ENCODE measurements at regions not wholly inside any gene's neighbourhood (a gene's known extent, or its start where the extent isn't known, plus 50 kb on each side); places are given as distances from the start of the nearest gene placed in this dataset.
A peak's percentile ranks its signal among the peaks of the same experiment; 100 is the strongest.

DNA sequence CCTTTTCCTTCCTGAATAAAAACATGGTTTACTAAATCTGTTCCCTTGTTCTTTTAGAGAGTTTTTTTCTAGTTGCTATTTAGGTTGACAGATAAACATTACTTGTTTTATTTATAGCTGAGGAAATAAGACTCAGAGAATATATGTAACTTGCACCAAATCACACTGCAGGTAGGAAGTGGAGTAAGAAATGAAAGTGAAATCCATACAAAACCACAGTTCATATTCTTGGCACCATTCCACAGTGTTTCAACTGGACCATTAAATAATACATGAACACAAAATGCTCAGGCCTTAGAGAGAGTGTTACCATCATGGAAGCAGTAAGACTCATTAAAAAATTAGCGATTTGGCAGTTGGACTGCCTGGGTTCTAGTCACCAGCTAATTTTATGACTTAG, 326.9 kb upstream of the SLIT2 start:
- no peak for DNase-seq
- no TSS peak for BruUV-seq (replicated peaks)
- intact Hi-C loops (cut with micrococcal nuclease; ENCODE audit: unreplicated experiment): no loop called here

GRCh38 chr4:19915276-19915675, 336.4 kb upstream of the SLIT2 start:
- H3K27me3 ChIP-seq (ENCODE audit: insufficient read depth, low read depth): no peaks in the 10 kb centered on the region
- H4K20me1 ChIP-seq (ENCODE audit: insufficient read depth): no peaks in the 10 kb centered on the region
- no peaks in the 10 kb centered on the region for H3K79me2 ChIP-seq (ENCODE audit: low read depth)
- intact Hi-C loops (cut with micrococcal nuclease; ENCODE audit: unreplicated experiment): no loop called here
- TF ChIP-seq CTCF (conservative IDR thresholded peaks at IDR 0.05) (no peak), EZH2 (IDR thresholded peaks at IDR 0.05; ENCODE audit: low read depth) (no peak)
- H3K9me3 ChIP-seq (ENCODE audit: insufficient read depth, low read depth): no peaks in the 10 kb centered on the region
- no peak for DNase-seq
- H2AFZ ChIP-seq: no peak overlapping the region
- H3K4me1 ChIP-seq (replicated peaks; ENCODE audit: insufficient read depth): no peaks in the 10 kb centered on the region
- CTCF ChIA-PET: no interaction called here
- no peaks in the 10 kb centered on the region for H3K36me3 ChIP-seq (ENCODE audit: low read depth)
- POLR2A ChIA-PET (ENCODE audit: unreplicated experiment): no interaction called here
- no TSS peak for BruUV-seq (replicated peaks)
- H3K4me3 ChIP-seq: no peak overlapping the region
- H3K27ac ChIP-seq: no peak overlapping the region
- no peak overlapping the region for H3K4me2 ChIP-seq
- no peaks in the 10 kb centered on the region for H3K9me2 ChIP-seq (ENCODE audit: insufficient read depth)
- no peaks in the 10 kb centered on the region for H3F3A ChIP-seq (ENCODE audit: insufficient read depth, low read depth)

More for the DNA sequence above, 326.9 kb upstream of the SLIT2 start:
- Histone ChIP-seq H3F3A (ENCODE audit: insufficient read depth, low read depth) (no peaks in the 10 kb centered on the region), H4K20me1 (ENCODE audit: insufficient read depth) (no peaks in the 10 kb centered on the region), H3K9me3 (ENCODE audit: insufficient read depth, low read depth) (no peaks in the 10 kb centered on the region), H3K27ac (no peak overlapping the region), H3K9me2 (ENCODE audit: insufficient read depth) (no peaks in the 10 kb centered on the region), H3K4me1 (replicated peaks; ENCODE audit: insufficient read depth) (no peaks in the 10 kb centered on the region), H3K36me3 (ENCODE audit: low read depth) (no peaks in the 10 kb centered on the region), H3K27me3 (ENCODE audit: insufficient read depth, low read depth) (no peaks in the 10 kb centered on the region), H3K79me2 (ENCODE audit: low read depth) (no peaks in the 10 kb centered on the region), H2AFZ (no peak overlapping the region), H3K4me3 (no peak overlapping the region), H3K4me2 (no peak overlapping the region)
- CTCF ChIA-PET: no interaction called here
- POLR2A ChIA-PET (ENCODE audit: unreplicated experiment): interaction anchor here (0.6 kb wide), 1 partner anchor 873 kb away, joined by 3 read pairs; no protein-coding TSS in a partner anchor
- no peak for TF ChIP-seq EZH2 (IDR thresholded peaks at IDR 0.05; ENCODE audit: low read depth)
- no peak for TF ChIP-seq CTCF (conservative IDR thresholded peaks at IDR 0.05)

DNA sequence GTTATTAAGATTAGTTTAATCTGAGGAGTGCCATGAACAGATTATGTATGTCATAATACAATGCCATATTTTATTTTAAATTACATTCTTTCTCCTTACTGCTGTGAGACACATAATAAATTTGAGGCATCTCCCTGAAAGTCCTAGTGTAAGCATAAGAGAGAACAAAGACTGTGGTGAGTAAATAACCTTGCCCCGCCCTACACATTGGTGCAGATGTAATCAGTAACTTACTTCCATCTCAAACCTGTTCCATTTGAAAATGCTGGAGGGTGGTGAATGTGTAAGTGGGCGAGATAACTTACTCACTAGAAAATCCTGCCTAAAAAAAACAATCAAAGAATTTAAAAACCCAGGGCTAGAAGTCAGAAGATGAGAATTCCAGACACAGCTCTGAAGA, 338.1 kb upstream of the SLIT2 start:
- Histone ChIP-seq H4K20me1 (ENCODE audit: insufficient read depth) (no peaks in the 10 kb centered on the region), H3K9me3 (ENCODE audit: insufficient read depth, low read depth) (no peaks in the 10 kb centered on the region), H3K4me2 (no peak overlapping the region), H2AFZ (no peak overlapping the region), H3K27me3 (ENCODE audit: insufficient read depth, low read depth) (no peaks in the 10 kb centered on the region), H3K4me1 (replicated peaks; ENCODE audit: insufficient read depth) (no peaks in the 10 kb centered on the region), H3K79me2 (ENCODE audit: low read depth) (no peaks in the 10 kb centered on the region), H3K36me3 (ENCODE audit: low read depth) (no peaks in the 10 kb centered on the region), H3K27ac (no peak overlapping the region), H3K4me3 (no peak overlapping the region), H3F3A (ENCODE audit: insufficient read depth, low read depth) (no peaks in the 10 kb centered on the region), H3K9me2 (ENCODE audit: insufficient read depth) (no peaks in the 10 kb centered on the region)
- intact Hi-C loops (cut with micrococcal nuclease; ENCODE audit: unreplicated experiment): loop anchor here (2.0 kb wide), 1 partner anchor 39 kb away; no protein-coding TSS in a partner anchor
- ChIA-PET POLR2A (ENCODE audit: unreplicated experiment) (interaction anchor here (0.7 kb wide), 1 partner anchor 292 kb away, joined by 5 read pairs; no protein-coding TSS in a partner anchor), CTCF (no interaction called here)
- no TSS peak for BruUV-seq (replicated peaks)
- DNase-seq: peak in 1 of 2 experiments; percentile 3
- TF ChIP-seq CTCF (conservative IDR thresholded peaks at IDR 0.05) (no peak), EZH2 (IDR thresholded peaks at IDR 0.05; ENCODE audit: low read depth) (no peak)

All from PC-9 (cell line).